Heart right ventricle (tissue), 16 donors: ENCODE measurements at regions not wholly inside any gene's neighbourhood (a gene's known extent, or its start where the extent isn't known, plus 50 kb on each side); places are given as distances from the start of the nearest gene placed in this dataset.

Experiments used
- ATAC-seq, 8 donors: fragments of 200-7000 bp; cut with Tn5 transposase; one replicate each; pipeline ENCODE4 v1.9.1; 2020; ENCODE audit warnings: mild to moderate bottlenecking in 8 of 8, moderate library complexity in 8 of 8, moderate number of reproducible peaks in 1 of 8
- DNase-seq, 2 donors: peaks; one replicate each; pipeline ENCODE4 v3.0.0-alpha.2; 2020
- H3K27ac ChIP-seq, 10 donors: fragments of 200-600 bp; sonication (generic) in 2 of 10; one replicate each; pipeline versions ENCODE4 v1.5.0 to v1.8.0; 2020 to 2022; ENCODE audit warnings: mild to moderate bottlenecking in 3 of 10
- H3K27me3 ChIP-seq, 7 donors: fragments of 200-600 bp; one replicate each; pipeline ENCODE4 v1.8.0; 2021 to 2022; ENCODE audit warnings: mild to moderate bottlenecking in 2 of 7
- H3K36me3 ChIP-seq, 9 donors: fragments of 200-600 bp; sonication (generic) in 1 of 9; one replicate each; pipeline versions ENCODE4 v1.5.0 to v1.8.0; 2020 to 2022; ENCODE audit warnings: mild to moderate bottlenecking in 2 of 9
- H3K4me1 ChIP-seq, 9 donors: fragments of 200-600 bp; sonication (generic) in 1 of 9; one replicate each; pipeline versions ENCODE4 v1.5.0 to v1.8.0; 2020 to 2022; ENCODE audit warnings: mild to moderate bottlenecking in 4 of 9
- H3K4me3 ChIP-seq, 10 donors: fragments of 200-600 bp; sonication (generic) in 2 of 10; one replicate each; pipeline versions ENCODE4 v1.5.0 to v1.8.0; 2020 to 2022; ENCODE audit warnings: mild to moderate bottlenecking in 7 of 10, moderate library complexity in 2 of 10
- H3K9me3 ChIP-seq, 11 donors: fragments of 200-600 bp in 10 of 11; sonication (generic) in 2 of 11; one replicate each; pipeline versions ENCODE4 v1.5.0 to v1.8.0; 2013 to 2022; ENCODE audit warnings: mild to moderate bottlenecking in 2 of 11, control low read depth in 1 of 11, moderate library complexity in 1 of 11
- CTCF ChIP-seq, 9 donors: fragments of 200-600 bp; sonication (generic) in 2 of 9; IDR thresholded peaks; one replicate each; pipeline versions ENCODE4 v1.5.0 to v1.8.0; 2021 to 2022; ENCODE audit warnings: antibody characterized with exemption in 9 of 9, mild to moderate bottlenecking in 5 of 9, moderate library complexity in 1 of 9
- WGBS, 2 donors: extraction: QIAGEN DNeasy Blood & Tissue Kit; methylation state at CpG; one replicate each; pipeline ENCODE4 v1.1.7; 2013; ENCODE audit warnings: inconsistent platforms in 1 of 2; 5-methylcytosine and 5-hydroxymethylcytosine counted together
- intact Hi-C, 10 donors: fragments of 100-400 bp; cut with DNase I; formaldehyde crosslinking; loops; one replicate each; pipeline versions ENCODE4 v1.11.1 to v1.14.2; 2022
- donor health status: Arrhythmogenic right ventricular cardiomyopathy.
- donor health status: ischemic (EF 13 %, LVEDD 7.1; RV severe dilation, severe dysfunction).
- donor health status: healthy with polysubstance abuse.
- donor health status: DM: no; HTN: yes; CAD: no.
- donor health status: DM: no; HTN: no; CAD: no.
- donor health status: ischemic (EF 25% LVEDD 6.9; RV normal size, moderate dysfunction).
- donor health status: ischemic (EF 25% LVEDD 5.7; RV mildly dilated, moderate dysfunction).
- donor health status: healthy.
- donor health status: DM: yes; HTN: yes; CAD: no.
- donor health status: Ischemic cardiomyopathy.
- donor health status: ischemic (EF 35%, LVEDD 5.7; RV mildly dilated, moderate dysfunction).
- donor health status: nonischemic (EF 11% LVEDD 7.7; RV severe dilation, severe dysfunction).
- donor health status: DM: yes; HTN: yes; CAD: no.
- donor health status: PGD.
- donor health status: ischemic (EF 29% LVEDD 5.4; RV normal size, mild dysfunction).
- donor health status: nonischemic (EF 23%, LVEDD 6.1; RV moderate dilation, normal function).

GRCh38 chr6:105753207-105753606 lies 332.9 kb upstream of the PRDM1 start:
- Histone ChIP-seq H3K4me1 (peaks cover 0 to 10% (median 0%) of the 10 kb centered on the region in 9 donors), H3K9me3 (no peaks in the 10 kb centered on the region), H3K4me3 (no peak overlapping the region), H3K27ac (no peak overlapping the region), H3K27me3 (peaks cover 0 to 2% (median 0%) of the 10 kb centered on the region in 7 donors), H3K36me3 (no peaks in the 10 kb centered on the region)
- TF ChIP-seq CTCF (IDR thresholded peaks at IDR 0.05): no peak
- DNase-seq: no peak
- intact Hi-C loops: no loop called here
- no peak for ATAC-seq
- 85 to 89% methylated on average over 8 of the region's 8 CpGs for WGBS, 2 donors

GRCh38 chr6:105750089-105750488 lies 336.0 kb upstream of the PRDM1 start:
- WGBS, 2 donors: 88% methylated on average over 3 of the region's 3 CpGs
- DNase-seq (no peak), ATAC-seq (no peak)
- Histone ChIP-seq H3K9me3 (no peaks in the 10 kb centered on the region), H3K27me3 (peaks cover 0 to 2% (median 0%) of the 10 kb centered on the region in 7 donors), H3K36me3 (no peaks in the 10 kb centered on the region), H3K4me1 (peaks cover 0 to 10% (median 5%) of the 10 kb centered on the region in 9 donors), H3K4me3 (no peak overlapping the region), H3K27ac (no peak overlapping the region)
- no peak for TF ChIP-seq CTCF (IDR thresholded peaks at IDR 0.05)
- intact Hi-C loops: no loop called here

- Histone ChIP-seq H3K4me1 (peaks cover 0 to 9% (median 4%) of the 10 kb centered on the region in 9 donors), H3K27me3 (peaks cover 0 to 3% (median 0%) of the 10 kb centered on the region in 7 donors), H3K9me3 (no peaks in the 10 kb centered on the region), H3K4me3 (no peak overlapping the region), H3K27ac (no peak overlapping the region), H3K36me3 (no peaks in the 10 kb centered on the region)
- WGBS, 2 donors: 54 to 56% methylated on average over 6 of the region's 6 CpGs
- no peak for TF ChIP-seq CTCF (IDR thresholded peaks at IDR 0.05)
- intact Hi-C loops: loop anchor here in 1 of 10 donors (10.0 kb wide), 1 partner anchor 156 kb away; no protein-coding TSS in a partner anchor
- no peak for DNase-seq
- ATAC-seq: peak in 2 of 8 donors; percentile 33 to 63
These were observed 337.4 kb upstream of the PRDM1 start for GRCh38 chr6:105748737-105749161.

GRCh38 chr6:105747823-105748405 lies 338.2 kb upstream of the PRDM1 start:
- Histone ChIP-seq H3K27ac (no peak overlapping the region), H3K36me3 (no peaks in the 10 kb centered on the region), H3K4me3 (no peak overlapping the region), H3K4me1 (peaks cover 0 to 9% (median 0%) of the 10 kb centered on the region in 9 donors), H3K27me3 (peaks cover 0 to 3% (median 0%) of the 10 kb centered on the region in 7 donors), H3K9me3 (no peaks in the 10 kb centered on the region)
- WGBS, 2 donors: 69 to 87% methylated on average over 3 of the region's 3 CpGs
- ATAC-seq (no peak), DNase-seq (no peak)
- intact Hi-C loops: loop anchor here in 1 of 10 donors (10.0 kb wide), 1 partner anchor 157 kb away; no protein-coding TSS in a partner anchor
- no peak for TF ChIP-seq CTCF (IDR thresholded peaks at IDR 0.05)
